ENCODE measurements at regions not wholly inside any gene's neighbourhood (a gene's known extent, or its start where the extent isn't known, plus 50 kb on each side); places are given as distances from the start of the nearest gene placed in this dataset.

- TF ChIP-seq POLR2AphosphoS5 (IDR thresholded peaks at IDR 0.05; ENCODE audit: borderline replicate concordance, low read depth, low read length) (no peak), EZH2 (IDR thresholded peaks at IDR 0.05) (no peak), FOXP2 (optimal IDR thresholded peaks at IDR 0.05; ENCODE audit: control extremely low read depth, extremely low read length, insufficient read depth) (no peak)
Measured at GRCh38 chr3:3538451-3538850, 260.8 kb upstream of the LRRN1 start.

Measured in SK-N-MC (cell line).